IPS DF 19.7 (cell line): ENCODE measurements at regions not wholly inside any gene's neighbourhood (a gene's known extent, or its start where the extent isn't known, plus 50 kb on each side); places are given as distances from the start of the nearest gene placed in this dataset.

Experiments
- DNase-seq: peaks from one replicate; pipeline ENCODE4 v3.0.0-alpha.2; 2013; ENCODE audit warnings: low read depth, low spot score

DNA sequence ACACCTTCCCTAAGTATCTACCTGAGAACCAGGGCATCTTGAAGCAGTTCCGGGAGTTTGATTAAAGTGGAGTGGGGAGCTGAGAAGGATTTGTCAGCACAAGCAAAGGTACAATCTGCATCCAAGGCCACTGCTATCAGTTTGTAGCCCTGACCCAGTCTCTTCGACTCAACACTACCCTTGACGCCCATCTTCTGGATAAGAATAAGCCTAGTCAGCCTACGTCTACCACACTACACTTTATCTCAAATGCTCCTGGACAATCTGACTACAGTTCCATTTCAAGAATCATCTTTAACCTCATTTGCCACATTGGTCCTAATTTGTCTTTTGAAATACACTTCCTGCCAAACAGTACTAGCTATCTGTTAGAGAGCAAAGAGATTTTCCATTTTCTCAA is 134.1 kb upstream of the C1GALT1 start:
- no peak for DNase-seq

DNA sequence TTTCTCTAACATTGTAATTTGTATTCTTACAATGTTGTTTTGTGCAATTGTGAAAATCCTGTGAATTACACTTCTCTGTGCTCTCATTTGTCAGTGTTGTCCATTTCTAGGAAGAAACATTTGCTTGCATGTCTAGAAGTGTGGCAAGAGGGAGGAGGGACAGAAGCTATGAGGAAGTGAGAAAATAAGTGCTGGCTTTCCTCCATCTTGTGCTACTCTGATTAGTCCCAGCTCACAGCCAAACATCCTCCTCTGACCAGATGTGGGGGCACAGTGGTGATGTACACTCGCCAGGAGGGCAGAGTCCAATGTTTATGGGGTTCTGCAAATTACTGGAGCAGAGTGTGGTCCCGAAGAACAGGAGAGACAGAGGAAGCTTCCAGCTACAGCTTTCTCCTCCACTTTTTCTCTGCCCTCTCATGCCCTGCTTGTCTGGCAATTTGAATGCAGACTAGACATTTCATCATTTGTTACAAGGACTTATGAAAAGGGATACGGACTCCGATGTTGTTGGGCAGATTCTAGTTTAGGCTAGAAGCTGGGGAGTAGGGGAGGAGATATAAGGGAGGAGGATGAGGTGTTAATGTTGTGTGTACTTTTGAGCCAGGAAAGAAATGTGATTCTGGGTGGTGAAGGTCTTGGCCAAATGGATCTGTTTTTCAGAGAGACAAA is 131.0 kb upstream of the C1GALT1 start:
- no peak for DNase-seq

DNA sequence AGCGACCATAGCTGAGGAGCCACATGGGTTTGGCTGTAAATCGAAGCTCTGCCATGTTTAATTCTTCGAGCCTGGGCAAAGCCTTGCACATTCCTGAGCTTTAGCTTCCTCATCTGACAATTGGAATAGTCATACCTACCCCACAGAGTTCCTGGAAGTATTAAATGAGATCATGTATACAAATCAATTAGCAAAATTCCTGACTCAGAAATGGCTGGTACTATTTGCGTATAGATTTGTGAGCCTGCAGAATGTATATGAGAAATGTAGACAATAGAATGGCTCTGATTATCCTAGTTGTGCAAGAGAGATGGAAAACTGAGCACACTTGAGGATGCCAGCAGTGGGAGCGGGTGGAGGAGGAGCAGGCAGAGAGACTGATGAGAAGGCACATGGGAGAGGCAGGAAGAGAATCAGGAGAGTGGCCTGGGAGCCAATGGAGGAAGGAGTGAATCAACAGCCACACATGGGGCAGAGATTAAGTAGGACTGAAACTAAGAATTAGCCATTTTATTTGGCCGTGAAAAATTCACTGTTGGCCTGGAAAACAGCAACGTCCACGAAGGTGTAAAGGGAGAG is 128.0 kb upstream of the C1GALT1 start:
- no peak for DNase-seq

DNA sequence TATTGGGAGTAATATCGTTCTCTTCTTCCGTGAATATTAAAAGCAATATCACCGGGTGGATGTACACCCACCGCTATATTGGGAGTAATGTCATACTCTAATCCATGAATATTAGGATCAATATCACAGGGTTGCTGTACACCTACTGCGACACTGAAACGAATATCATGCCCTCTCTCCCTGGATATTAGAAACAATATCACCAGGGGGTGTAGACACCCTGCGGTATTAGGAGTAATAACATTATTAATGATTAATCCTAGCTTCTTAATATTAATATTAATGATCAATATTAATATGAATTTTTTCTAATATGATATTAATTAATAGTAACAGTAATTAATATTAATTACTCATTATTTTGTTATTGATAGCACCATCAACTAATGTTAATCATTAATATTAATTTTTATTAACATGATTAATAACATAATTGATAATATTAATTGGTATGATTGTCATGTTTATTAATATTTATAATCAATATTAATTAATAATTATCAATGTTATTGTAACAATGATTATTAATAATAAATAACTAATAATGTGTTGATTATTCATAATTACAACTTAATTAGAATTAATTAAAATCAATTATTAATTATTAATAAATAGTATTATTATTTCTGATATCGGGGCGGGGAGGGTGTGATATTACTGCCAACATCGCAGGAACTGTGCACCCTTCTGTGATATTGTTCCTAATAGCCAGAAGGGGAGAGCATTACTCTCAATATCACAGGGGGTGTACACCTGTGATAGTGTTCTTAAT is 121.3 kb upstream of the C1GALT1 start:
- no peak for DNase-seq

DNA sequence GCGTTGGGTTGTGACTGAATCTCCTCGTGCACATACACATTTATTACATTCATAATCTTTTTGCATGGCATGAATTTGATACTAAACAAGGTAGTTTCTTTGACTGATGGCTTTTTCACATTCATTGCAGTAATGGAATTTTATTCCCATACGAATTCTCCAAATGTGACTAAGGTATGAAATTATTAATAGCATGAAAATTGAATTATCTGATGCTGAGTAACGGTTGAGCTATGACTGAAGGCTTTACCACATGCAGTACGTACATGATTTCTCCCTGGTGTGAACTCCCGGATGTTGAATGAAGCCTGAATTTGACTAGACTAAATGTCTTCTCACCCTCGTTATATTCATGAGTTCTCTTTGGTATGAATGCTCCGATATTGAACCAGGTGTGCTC is 104.4 kb upstream of the C1GALT1 start:
- no peak for DNase-seq

DNA sequence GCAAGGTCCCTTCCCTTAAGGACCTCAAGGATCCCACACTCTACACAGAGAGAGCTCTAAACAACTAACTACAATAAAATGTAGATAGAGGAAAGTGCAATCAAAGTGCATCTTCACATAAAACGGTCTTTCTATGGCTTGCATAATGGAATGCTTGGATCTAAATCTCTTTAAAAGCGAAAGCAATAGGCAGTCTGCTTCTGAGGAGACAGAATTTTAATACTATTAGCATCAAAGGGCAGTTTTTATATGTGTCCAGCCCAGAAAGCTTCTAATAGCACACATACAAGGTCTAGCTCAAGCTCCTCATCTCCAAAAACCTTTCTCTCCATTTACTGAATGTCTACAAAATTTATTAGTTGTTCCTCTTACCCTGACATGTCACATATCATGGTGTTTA is 101.5 kb upstream of the C1GALT1 start:
- no peak for DNase-seq

DNA sequence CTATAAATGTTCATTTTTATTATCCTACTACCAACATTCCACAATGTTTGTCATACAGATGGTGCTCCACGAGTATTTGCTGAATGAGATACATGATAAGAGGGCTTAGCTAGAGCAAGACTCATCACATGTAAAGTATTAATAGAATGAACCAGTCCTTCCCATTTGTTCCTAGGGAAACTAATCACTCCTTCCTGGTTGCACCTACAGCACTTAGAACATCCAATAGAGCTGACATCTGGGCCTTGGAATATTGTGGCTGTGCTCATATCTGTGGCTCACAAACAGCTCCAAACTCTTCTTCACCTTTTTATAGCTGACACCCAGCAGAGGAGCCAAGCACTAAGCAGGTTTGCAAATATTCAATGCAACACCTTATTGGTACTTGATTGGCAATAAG is 91.9 kb upstream of the C1GALT1 start:
- no peak for DNase-seq

DNA sequence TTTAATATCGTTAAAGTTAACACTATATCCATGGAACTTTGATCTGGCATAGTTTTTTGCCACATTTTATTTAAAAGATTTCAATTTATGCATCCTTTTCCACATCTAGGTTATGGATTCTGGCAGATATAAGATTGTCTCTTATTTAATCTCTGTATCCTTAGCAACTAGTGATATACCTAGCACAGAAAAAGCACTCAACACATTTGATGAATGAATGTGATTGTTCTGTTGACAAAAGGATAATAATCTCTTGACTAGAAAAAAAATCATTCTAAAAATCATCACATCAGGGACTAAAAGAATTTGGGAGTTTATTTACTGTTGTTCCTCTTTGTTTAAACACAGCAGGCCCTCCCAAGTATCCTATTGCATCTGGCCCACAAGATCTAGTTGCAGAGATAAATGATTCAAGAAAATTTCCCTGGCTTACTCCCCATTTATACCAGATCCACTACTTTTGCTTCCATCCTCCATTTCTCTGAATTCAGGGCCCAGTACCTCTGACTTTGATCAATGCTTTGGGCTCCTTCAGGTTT is 84.0 kb upstream of the C1GALT1 start:
- DNase-seq = no peak

DNA sequence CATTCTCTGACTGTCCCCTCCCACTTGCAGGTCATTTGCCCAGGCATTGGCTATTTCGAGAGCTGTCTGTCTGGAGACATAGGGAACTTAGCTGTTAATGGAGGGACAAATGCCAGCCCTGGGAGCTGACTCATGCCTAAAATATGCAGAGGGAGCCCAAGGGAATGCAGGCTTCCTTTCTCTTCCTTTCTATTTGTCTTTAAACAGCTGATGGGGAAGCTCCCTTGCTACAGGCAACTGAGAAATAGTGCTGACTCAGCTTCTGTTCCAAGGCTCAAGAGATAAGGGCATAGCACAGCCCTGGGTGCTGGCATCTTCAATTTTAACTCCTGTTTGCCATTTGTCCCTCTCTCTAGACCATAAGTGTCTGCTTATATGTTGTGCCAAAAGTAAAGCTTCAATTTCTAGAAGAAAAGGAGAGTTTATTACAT is 82.7 kb upstream of the C1GALT1 start:
- DNase-seq = peak; percentile 98

DNA sequence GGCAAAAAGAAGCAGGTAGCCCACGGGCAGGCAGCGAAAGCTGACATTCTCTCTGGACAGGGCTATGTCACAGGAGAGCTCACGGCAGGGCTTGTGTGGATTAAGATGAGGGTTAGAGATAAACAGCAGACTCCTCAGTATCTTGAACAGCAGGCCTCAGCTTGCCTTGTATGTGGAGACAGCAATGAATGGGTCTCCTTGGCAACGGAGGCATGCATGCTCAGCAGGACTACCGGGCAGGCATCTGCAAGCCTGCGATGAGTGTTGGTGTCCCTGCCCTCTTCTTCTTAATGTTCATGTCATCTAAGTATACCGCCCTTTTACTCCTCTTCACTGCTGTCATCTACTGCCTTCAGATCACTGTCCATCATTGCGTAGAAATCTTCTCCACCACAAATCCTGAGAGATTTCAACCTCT is 81.9 kb upstream of the C1GALT1 start:
- peak; percentile 65 for DNase-seq

DNA sequence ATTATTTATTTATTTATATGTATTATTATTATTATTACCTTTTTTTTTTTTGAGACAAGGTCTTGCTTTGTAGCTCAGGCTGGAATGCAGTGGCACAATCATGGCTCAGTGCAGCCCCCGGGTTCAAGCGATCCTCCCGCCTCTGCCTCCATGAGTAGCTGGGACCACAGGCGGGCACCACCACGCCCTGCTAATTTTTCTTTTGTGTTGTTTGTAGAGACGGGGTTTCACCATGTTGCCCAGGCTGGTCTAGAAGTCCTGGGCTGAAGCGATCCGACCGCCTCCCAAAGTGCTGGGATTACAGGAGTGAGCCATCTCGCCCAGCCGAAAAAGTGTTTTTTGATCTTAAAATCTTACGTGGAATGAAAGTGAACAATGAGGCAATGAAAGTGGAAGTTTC is 79.4 kb upstream of the C1GALT1 start:
- DNase-seq = no peak

DNA sequence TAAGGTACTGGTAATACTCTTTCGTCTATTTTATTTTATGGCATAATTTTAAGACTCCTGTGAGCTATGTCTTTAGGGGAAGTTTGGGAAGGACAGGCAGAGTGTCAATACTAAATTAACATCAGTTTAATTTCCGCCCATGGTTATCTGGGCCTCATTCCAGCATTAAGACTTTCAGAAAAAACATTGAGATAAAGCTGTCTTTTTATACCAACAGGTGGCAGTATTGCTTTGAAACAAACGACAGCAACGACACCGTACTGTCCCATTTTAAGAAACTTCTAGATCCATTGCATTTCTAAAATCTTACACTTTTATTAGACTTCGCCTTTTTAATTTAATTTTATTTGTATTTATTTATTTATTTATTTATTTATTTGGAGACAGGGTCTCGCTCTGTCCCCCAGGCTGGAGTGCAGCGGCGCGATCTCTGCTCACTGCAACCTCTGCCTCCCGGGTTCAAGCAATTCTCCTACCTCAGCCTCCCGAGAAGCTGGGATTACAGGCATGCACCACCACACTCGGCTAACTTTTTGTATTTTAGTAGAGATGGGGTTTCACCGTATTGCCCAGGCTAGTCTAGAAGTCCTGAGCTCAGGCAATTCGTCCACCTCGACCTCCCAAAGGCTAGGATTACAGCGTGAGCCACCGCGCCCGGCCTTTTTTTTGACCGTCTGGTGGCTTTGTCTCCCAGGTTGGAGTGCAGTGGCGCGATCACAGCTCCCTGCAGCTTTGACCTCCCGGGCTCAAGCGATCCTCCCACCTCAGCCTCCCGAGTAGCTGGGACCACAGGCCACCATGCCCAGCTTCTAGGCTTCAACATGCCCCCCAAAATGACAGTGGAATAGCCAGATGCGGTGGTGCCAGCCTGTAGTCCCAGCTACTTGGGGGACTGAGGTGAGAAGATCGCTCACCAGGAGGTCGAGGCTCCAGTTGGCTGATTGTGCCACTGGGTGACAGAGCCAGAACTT is 78.7 kb upstream of the C1GALT1 start:
- DNase-seq = peak; percentile 20

DNA sequence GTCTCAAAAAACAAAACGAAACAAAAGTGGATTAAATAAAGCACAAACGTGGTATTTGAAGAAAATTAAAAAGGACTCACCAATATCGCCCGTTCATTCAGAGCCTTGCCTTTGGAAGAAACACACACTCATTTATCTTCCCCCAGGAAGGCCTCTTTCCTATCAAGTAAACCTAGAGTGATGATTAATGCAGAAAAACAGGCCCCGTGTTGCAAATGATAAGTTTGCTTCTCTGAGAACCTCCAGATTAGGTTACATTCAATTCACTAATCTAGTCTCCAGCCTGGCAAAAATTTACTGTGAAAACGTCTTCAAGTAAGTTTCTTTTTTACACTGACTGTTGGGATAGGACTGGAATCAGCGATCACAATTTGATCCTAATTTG is 78.0 kb upstream of the C1GALT1 start:
- DNase-seq = no peak

DNA sequence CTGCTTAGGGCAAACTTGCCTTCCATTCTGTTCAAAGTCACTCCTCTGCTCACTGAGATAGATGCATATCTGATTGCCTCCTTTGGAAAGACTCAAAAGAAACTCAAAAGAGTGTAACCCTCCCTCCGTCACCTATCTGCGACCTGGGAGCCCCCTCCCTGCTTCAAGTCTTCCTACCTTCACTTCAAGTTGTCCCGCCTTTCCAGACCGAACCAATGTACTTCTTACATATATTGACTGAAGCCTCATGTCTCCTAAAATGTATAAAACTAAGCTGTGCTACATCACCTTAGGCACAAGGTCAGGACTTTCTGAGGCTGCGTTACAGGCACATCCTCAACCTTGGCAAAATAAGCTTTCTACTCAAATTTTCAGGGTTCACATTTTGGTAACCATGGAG is 77.4 kb upstream of the C1GALT1 start:
- DNase-seq = no peak

DNA sequence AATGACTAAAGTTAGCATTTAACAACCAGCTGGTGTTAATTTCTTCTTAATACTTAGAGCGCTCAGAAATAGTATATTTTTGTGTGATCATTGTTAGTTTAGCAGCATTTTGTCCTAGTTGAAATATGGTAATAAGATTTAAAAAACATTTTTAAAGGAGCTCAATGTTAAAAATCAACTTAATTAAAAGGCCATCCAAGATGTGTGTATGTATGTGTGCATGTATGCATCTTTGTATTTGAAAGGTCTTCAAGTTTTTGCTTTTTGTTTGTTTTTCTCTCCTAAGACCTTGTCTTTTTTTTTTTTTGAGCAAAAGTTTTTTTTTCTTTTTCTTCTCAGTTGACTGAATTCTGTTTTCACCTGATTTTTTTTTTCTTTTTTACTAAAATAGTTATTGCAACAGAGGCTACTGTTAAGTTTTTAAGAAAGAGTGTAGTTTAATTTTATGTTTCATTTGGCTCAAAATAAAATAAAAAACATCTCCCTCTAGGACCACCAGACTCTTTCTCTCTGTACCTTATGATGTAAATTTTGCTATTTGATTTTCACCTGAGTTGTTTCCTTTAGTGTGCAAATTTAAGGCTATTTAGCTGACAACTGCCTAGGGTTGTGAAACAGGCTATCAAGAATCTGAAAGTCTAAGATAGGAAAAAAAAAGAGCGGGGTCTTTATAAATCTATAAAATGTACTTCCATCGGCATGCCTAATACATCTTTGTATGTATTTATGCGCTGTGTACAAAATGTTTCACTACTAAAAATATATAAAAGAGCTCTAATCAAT is 76.4 kb upstream of the C1GALT1 start:
- no peak for DNase-seq

DNA sequence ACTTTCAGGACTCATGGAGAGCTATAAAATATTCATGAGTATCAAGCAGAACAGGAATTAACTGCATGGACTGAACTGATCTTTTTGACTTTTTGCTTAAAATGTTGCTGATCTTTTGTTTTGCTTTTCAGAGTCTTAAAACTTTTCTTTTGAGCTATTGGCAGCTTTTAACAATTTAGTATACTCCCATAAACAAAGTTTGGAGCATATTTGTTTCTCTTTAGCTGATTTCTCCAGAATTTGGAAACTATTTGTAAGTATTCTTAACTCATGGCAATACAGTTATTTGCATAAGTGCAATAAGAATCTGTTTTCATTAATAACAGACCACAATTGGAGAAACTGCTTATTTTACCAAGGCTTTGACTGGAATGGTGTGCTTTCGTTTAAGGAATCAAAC is 73.4 kb upstream of the C1GALT1 start:
- no peak for DNase-seq

DNA sequence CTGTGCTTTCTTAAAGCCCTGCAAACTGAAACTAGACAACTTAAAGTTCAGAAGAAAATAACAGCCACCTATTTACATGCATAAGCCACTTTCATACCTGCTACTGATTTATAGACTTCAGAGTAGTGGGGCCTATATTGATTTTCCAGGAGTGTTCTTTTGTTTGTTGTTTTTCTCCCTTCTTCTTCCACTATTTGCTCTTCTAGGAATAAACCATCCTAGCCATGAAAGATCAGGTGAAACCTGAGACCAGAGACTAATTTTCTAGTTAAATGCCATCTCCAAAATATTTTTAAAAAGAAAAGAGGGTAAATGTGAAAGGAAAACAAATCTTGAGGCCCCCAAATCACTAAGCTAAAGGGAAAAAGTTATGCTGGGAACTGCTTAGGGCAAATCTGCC is 72.4 kb upstream of the C1GALT1 start:
- no peak for DNase-seq

DNA sequence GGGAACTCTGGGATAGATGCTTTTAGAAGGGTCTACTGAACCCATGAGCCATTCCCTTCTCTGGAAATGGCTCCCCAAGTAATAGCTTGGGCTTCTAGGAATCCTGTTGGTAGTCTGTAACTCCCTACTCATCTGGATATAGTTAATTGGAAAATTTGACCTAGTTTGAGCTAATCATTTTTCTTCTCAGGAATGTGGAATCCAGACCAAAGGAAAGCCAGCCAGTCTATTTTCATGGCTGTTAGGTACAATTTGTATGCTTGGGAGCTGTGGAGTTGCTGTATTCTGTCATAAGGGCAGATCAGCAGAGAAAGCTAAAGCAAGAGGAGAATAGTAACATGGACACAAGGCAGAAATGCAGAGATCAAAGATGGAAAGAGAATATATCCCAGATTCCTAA is 71.6 kb upstream of the C1GALT1 start:
- DNase-seq = no peak

DNA sequence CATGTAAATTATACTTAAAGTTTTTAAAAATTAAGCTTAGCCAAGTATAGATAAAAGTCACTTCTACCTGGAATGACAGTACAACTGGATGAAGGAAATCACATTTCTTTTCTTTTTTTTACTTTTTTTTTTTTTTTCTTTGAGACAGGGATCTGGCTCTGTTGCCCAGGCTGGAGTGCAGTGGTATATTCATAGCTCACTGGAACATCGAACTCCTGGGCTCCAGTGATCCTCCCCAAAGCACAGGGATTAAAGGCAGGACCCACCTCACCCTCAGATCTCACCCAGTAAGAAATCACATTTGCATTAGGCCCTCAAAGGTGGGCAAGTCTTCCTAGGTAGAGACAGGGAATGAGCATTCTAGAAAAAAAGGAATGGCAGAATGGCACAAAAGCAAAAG is 69.5 kb upstream of the C1GALT1 start:
- DNase-seq = no peak

DNA sequence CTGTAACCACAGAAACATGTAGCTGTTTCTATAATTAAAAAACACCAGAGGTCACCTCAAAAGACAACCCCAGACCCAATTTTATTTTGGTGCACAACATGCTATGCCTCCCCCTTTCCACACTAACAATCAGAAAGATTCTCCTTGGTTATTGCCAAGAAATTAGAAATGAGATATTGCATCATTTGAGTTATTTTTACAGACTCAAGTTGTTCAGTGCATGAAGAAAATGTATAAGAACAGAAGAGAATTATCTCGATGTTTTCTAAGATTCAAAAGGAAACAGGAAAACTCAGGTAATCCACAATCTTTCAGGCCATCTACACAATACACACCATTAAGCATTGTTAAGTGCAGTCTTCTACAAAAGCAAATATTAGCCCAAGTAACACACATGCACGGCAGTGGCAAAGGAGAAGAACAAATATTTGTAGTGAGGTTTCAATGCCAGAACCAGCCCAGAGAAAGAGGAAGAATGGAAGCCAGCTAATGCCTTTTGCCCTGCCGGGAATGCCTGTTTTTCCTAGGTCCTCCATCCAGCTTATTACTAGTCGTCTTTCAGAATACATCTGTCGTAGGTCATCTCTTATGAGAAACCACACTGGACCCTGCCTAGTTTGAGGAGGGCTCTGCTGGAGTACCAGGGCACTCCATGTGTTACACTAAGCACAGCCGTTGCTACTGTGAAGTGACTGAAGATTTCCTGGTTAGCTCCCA is 67.6 kb upstream of the C1GALT1 start:
- DNase-seq = no peak
